Keratinocyte (primary cell): ENCODE measurements at regions not wholly inside any gene's neighbourhood (a gene's known extent, or its start where the extent isn't known, plus 50 kb on each side); places are given as distances from the start of the nearest gene placed in this dataset.

Source experiments
- EZH2 ChIP-seq: IDR thresholded peaks from one replicate; pipeline ENCODE4 v1.6.1; 2012; ENCODE audit warnings: inconsistent platforms, mild to moderate bottlenecking, low read length, moderate library complexity
- TF ChIP-seq, protein P1 (sequence below), 3 experiments: IDR thresholded peaks in 1 of 3; conservative IDR thresholded peaks in 1 of 3; optimal IDR thresholded peaks in 1 of 3; 2 replicates in 2 of 3; 3 replicates in 1 of 3; pipeline versions ENCODE3 to v1.5.1; 2011; ENCODE audit warnings: low read length in 3 of 3, mild to moderate bottlenecking in 3 of 3, moderate library complexity in 2 of 3, control low read depth in 1 of 3, inconsistent platforms in 1 of 3; ENCODE audit not compliant: insufficient read depth in 2 of 3; ENCODE audit errors: extremely low read depth in 1 of 3

GRCh38 chr2:76455910-76456309, 745.2 kb upstream of the GCFC2 start:
- TF ChIP-seq, protein P1, sequence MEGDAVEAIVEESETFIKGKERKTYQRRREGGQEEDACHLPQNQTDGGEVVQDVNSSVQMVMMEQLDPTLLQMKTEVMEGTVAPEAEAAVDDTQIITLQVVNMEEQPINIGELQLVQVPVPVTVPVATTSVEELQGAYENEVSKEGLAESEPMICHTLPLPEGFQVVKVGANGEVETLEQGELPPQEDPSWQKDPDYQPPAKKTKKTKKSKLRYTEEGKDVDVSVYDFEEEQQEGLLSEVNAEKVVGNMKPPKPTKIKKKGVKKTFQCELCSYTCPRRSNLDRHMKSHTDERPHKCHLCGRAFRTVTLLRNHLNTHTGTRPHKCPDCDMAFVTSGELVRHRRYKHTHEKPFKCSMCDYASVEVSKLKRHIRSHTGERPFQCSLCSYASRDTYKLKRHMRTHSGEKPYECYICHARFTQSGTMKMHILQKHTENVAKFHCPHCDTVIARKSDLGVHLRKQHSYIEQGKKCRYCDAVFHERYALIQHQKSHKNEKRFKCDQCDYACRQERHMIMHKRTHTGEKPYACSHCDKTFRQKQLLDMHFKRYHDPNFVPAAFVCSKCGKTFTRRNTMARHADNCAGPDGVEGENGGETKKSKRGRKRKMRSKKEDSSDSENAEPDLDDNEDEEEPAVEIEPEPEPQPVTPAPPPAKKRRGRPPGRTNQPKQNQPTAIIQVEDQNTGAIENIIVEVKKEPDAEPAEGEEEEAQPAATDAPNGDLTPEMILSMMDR (optimal IDR thresholded peaks at IDR 0.05 in 1 of 3, IDR thresholded peaks at IDR 0.05 in 1 of 3, conservative IDR thresholded peaks at IDR 0.05 in 1 of 3; ENCODE audit: extremely low read depth in 1 of 3, insufficient read depth in 2 of 3, low read length in 3 of 3): no peak
- no peak for TF ChIP-seq EZH2
